ENCODE measurements at regions not wholly inside any gene's neighbourhood (a gene's known extent, or its start where the extent isn't known, plus 50 kb on each side); places are given as distances from the start of the nearest gene placed in this dataset.

DNA sequence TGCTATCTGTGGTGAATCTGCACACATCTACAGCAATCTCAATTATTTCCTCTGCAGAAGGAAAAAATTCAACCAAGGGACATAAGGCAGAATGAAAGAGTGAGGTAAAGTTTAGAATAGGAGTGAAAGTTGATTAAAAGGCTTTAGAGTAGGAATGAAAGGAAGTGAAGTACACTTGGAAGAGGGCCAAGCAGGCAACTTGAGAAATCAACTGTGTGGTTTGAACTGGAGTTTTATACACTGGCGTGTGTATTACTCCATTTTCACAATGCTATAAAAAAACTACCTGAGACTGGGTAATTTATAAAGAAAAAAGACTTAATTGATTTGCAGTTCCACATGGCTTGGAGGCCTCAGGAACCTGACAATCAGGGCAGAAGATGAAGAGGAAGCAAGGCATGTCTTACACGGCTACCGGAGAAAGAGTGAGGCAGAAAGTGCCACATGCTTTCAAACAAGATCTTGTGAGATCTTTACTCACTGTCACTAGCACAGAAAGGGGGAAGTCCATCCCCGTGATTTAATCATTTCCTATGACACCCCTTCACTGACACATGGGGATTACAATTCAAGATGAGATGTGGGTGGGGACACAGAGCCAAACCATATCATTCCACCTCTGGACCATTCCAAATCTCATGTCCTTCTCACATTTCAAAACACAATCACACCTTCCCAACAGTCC lies 234.8 kb downstream of the IL15 start:
- no peak for TF ChIP-seq TOX (CRISPR knock-in tag; IDR thresholded peaks at IDR 0.05; ENCODE audit: borderline replicate concordance)
- TF ChIP-seq OSR1 (CRISPR knock-in tag; IDR thresholded peaks at IDR 0.05) = no peak
- TF ChIP-seq, protein P1, sequence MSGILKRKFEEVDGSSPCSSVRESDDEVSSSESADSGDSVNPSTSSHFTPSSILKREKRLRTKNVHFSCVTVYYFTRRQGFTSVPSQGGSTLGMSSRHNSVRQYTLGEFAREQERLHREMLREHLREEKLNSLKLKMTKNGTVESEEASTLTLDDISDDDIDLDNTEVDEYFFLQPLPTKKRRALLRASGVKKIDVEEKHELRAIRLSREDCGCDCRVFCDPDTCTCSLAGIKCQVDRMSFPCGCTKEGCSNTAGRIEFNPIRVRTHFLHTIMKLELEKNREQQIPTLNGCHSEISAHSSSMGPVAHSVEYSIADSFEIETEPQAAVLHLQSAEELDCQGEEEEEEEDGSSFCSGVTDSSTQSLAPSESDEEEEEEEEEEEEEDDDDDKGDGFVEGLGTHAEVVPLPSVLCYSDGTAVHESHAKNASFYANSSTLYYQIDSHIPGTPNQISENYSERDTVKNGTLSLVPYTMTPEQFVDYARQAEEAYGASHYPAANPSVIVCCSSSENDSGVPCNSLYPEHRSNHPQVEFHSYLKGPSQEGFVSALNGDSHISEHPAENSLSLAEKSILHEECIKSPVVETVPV (CRISPR knock-in tag; IDR thresholded peaks at IDR 0.05) = no peak
- no peak for TF ChIP-seq ESRRG (CRISPR knock-in tag; IDR thresholded peaks at IDR 0.05)
- TF ChIP-seq BACH2 (CRISPR knock-in tag; IDR thresholded peaks at IDR 0.05; ENCODE audit: borderline replicate concordance) = no peak
- TF ChIP-seq ZNF70 (CRISPR knock-in tag; IDR thresholded peaks at IDR 0.05) = no peak
- no peak for TF ChIP-seq RARB (CRISPR knock-in tag; IDR thresholded peaks at IDR 0.05)
- no peak for TF ChIP-seq ISL1 (CRISPR knock-in tag; IDR thresholded peaks at IDR 0.05)
- no peak for TF ChIP-seq ZFP30 (CRISPR knock-in tag; IDR thresholded peaks at IDR 0.05)
- TF ChIP-seq, protein P2, sequence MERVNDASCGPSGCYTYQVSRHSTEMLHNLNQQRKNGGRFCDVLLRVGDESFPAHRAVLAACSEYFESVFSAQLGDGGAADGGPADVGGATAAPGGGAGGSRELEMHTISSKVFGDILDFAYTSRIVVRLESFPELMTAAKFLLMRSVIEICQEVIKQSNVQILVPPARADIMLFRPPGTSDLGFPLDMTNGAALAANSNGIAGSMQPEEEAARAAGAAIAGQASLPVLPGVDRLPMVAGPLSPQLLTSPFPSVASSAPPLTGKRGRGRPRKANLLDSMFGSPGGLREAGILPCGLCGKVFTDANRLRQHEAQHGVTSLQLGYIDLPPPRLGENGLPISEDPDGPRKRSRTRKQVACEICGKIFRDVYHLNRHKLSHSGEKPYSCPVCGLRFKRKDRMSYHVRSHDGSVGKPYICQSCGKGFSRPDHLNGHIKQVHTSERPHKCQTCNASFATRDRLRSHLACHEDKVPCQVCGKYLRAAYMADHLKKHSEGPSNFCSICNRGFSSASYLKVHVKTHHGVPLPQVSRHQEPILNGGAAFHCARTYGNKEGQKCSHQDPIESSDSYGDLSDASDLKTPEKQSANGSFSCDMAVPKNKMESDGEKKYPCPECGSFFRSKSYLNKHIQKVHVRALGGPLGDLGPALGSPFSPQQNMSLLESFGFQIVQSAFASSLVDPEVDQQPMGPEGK (CRISPR knock-in tag; IDR thresholded peaks at IDR 0.05; ENCODE audit: borderline replicate concordance) = no peak
- TF ChIP-seq ZC3H10 (CRISPR knock-in tag; IDR thresholded peaks at IDR 0.05) = no peak
- TF ChIP-seq, protein P3, sequence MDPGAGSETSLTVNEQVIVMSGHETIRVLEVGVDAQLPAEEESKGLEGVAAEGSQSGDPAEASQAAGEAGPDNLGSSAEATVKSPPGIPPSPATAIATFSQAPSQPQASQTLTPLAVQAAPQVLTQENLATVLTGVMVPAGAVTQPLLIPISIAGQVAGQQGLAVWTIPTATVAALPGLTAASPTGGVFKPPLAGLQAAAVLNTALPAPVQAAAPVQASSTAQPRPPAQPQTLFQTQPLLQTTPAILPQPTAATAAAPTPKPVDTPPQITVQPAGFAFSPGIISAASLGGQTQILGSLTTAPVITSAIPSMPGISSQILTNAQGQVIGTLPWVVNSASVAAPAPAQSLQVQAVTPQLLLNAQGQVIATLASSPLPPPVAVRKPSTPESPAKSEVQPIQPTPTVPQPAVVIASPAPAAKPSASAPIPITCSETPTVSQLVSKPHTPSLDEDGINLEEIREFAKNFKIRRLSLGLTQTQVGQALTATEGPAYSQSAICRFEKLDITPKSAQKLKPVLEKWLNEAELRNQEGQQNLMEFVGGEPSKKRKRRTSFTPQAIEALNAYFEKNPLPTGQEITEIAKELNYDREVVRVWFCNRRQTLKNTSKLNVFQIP (CRISPR knock-in tag; IDR thresholded peaks at IDR 0.05; ENCODE audit: borderline replicate concordance, low read depth) = no peak
- no peak for TF ChIP-seq SNAI2 (CRISPR knock-in tag; IDR thresholded peaks at IDR 0.05)
- TF ChIP-seq, protein P4, sequence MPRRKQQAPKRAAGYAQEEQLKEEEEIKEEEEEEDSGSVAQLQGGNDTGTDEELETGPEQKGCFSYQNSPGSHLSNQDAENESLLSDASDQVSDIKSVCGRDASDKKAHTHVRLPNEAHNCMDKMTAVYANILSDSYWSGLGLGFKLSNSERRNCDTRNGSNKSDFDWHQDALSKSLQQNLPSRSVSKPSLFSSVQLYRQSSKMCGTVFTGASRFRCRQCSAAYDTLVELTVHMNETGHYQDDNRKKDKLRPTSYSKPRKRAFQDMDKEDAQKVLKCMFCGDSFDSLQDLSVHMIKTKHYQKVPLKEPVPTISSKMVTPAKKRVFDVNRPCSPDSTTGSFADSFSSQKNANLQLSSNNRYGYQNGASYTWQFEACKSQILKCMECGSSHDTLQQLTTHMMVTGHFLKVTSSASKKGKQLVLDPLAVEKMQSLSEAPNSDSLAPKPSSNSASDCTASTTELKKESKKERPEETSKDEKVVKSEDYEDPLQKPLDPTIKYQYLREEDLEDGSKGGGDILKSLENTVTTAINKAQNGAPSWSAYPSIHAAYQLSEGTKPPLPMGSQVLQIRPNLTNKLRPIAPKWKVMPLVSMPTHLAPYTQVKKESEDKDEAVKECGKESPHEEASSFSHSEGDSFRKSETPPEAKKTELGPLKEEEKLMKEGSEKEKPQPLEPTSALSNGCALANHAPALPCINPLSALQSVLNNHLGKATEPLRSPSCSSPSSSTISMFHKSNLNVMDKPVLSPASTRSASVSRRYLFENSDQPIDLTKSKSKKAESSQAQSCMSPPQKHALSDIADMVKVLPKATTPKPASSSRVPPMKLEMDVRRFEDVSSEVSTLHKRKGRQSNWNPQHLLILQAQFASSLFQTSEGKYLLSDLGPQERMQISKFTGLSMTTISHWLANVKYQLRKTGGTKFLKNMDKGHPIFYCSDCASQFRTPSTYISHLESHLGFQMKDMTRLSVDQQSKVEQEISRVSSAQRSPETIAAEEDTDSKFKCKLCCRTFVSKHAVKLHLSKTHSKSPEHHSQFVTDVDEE (CRISPR knock-in tag; IDR thresholded peaks at IDR 0.05) = no peak

Data from SK-N-SH treated with all-trans-retinoic acid at 6 μM for 48 hours (cell line).